H9 (cell line): ENCODE measurements at regions not wholly inside any gene's neighbourhood (a gene's known extent, or its start where the extent isn't known, plus 50 kb on each side); places are given as distances from the start of the nearest gene placed in this dataset.

Experiments
- DNase-seq: peaks from one replicate; pipeline ENCODE4 v3.0.0-alpha.2; 2017
- H2AFZ ChIP-seq: one replicate; pipeline ENCODE4 v1.6.1; 2013; ENCODE audit warnings: mild to moderate bottlenecking, low read length, control low read depth, moderate library complexity
- H2AK5ac ChIP-seq: 2 replicates; pipeline ENCODE4 v1.6.1; 2013; ENCODE audit warnings: low read length, control low read depth, mixed read lengths; ENCODE audit not compliant: insufficient read length
- H2BK120ac ChIP-seq: one replicate; pipeline ENCODE4 v1.6.1; 2013; ENCODE audit warnings: low read depth, mild to moderate bottlenecking, low read length, control low read depth, inconsistent platforms; ENCODE audit not compliant: poor library complexity, severe bottlenecking
- H2BK12ac ChIP-seq: 2 replicates; pipeline ENCODE4 v1.6.1; 2013; ENCODE audit warnings: low read length, control low read depth, mixed read lengths, low read depth; ENCODE audit not compliant: insufficient read length
- H2BK15ac ChIP-seq: 2 replicates; pipeline ENCODE4 v1.6.1; 2013; ENCODE audit warnings: low read depth, low read length, control low read depth
- H2BK20ac ChIP-seq: one replicate; pipeline ENCODE4 v1.6.1; 2013; ENCODE audit warnings: low read depth, mild to moderate bottlenecking, low read length, control low read depth, inconsistent platforms; ENCODE audit not compliant: poor library complexity, severe bottlenecking
- H2BK5ac ChIP-seq: 2 replicates; pipeline ENCODE4 v1.6.1; 2013; ENCODE audit warnings: low read length, control low read depth, mixed read lengths; ENCODE audit not compliant: insufficient read length
- H3K14ac ChIP-seq: 2 replicates; pipeline ENCODE4 v1.6.1; 2013; ENCODE audit warnings: low read length, control low read depth; ENCODE audit not compliant: insufficient read depth
- H3K18ac ChIP-seq: 2 replicates; pipeline ENCODE4 v1.6.1; 2013; ENCODE audit warnings: low read depth, mild to moderate bottlenecking, mixed read lengths, low read length, control low read depth; ENCODE audit not compliant: insufficient read length
- H3K23ac ChIP-seq: 2 replicates; pipeline ENCODE4 v1.6.1; 2013; ENCODE audit warnings: low read length, control low read depth, mixed read lengths, low read depth; ENCODE audit not compliant: insufficient read length
- H3K23me2 ChIP-seq: 2 replicates; pipeline ENCODE4 v1.6.1; 2013; ENCODE audit warnings: low read depth, mild to moderate bottlenecking, mixed read lengths, low read length, control low read depth; ENCODE audit not compliant: insufficient read length, poor library complexity, severe bottlenecking
- H3K27ac ChIP-seq: 2 replicates; pipeline ENCODE4 v1.5.1; 2013; ENCODE audit warnings: low read length, control low read depth, mixed read lengths, low read depth; ENCODE audit not compliant: insufficient read length
- H3K27me3 ChIP-seq: 2 replicates; pipeline ENCODE4 v1.6.1; 2013; ENCODE audit warnings: low read length, control low read depth, inconsistent platforms; ENCODE audit not compliant: insufficient read depth
- H3K4ac ChIP-seq: 2 replicates; pipeline ENCODE4 v1.6.1; 2013; ENCODE audit warnings: low read depth, mild to moderate bottlenecking, control low read depth, inconsistent platforms, low read length, moderate library complexity
- H3K4me1 ChIP-seq: 2 replicates; pipeline ENCODE4 v1.6.1; 2013; ENCODE audit warnings: low read length, control low read depth, inconsistent platforms; ENCODE audit not compliant: insufficient read depth
- H3K4me2 ChIP-seq: 2 replicates; pipeline ENCODE4 v1.6.1; 2013; ENCODE audit warnings: low read length, control low read depth, mixed read lengths; ENCODE audit not compliant: insufficient read length, insufficient read depth
- H3K56ac ChIP-seq: 2 replicates; pipeline ENCODE4 v1.6.1; 2013; ENCODE audit warnings: low read depth, mild to moderate bottlenecking, mixed read lengths, low read length, control low read depth; ENCODE audit not compliant: insufficient read length
- H3K79me1 ChIP-seq: 2 replicates; pipeline ENCODE4 v1.6.1; 2013; ENCODE audit warnings: low read depth, mild to moderate bottlenecking, moderate library complexity, low read length, control low read depth, inconsistent platforms; ENCODE audit not compliant: insufficient read depth, poor library complexity, severe bottlenecking
- H3K79me2 ChIP-seq: 2 replicates; pipeline ENCODE4 v1.6.1; 2013; ENCODE audit warnings: low read length, control low read depth, inconsistent platforms; ENCODE audit not compliant: insufficient read depth
- H3K9ac ChIP-seq: 2 replicates; pipeline ENCODE4 v1.6.1; 2013; ENCODE audit warnings: low read length, control low read depth, mixed read lengths; ENCODE audit not compliant: insufficient read length; ENCODE audit errors: extremely low read depth
- H3K9me3 ChIP-seq: one replicate; pipeline ENCODE4 v1.6.1; 2013; ENCODE audit warnings: low read depth, low read length, inconsistent platforms; ENCODE audit not compliant: control insufficient read depth
- H3T11ph ChIP-seq: one replicate; pipeline ENCODE4 v1.6.1; 2013; ENCODE audit warnings: mild to moderate bottlenecking, low read length, control low read depth, inconsistent platforms
- H4K20me1 ChIP-seq: one replicate; pipeline ENCODE4 v1.6.1; 2013; ENCODE audit not compliant: control insufficient read depth, insufficient read length, insufficient read depth
- H4K5ac ChIP-seq: 2 replicates; pipeline ENCODE4 v1.6.1; 2013; ENCODE audit warnings: low read depth, mild to moderate bottlenecking, mixed read lengths, low read length, control low read depth; ENCODE audit not compliant: insufficient read length
- H4K8ac ChIP-seq: replicated peaks from 2 replicates; pipeline ENCODE4 v1.6.1; 2013; ENCODE audit warnings: low read length, control low read depth, mixed read lengths, low read depth; ENCODE audit not compliant: insufficient read length
- H4K91ac ChIP-seq: 2 replicates; pipeline ENCODE4 v1.6.1; 2013; ENCODE audit warnings: low read depth, mild to moderate bottlenecking, moderate library complexity, mixed read lengths, low read length, control low read depth; ENCODE audit not compliant: insufficient read length
- H3K27ac Mint-ChIP-seq, 3 experiments: 2 replicates in 2 of 3; 3 replicates in 1 of 3; pipeline ENCODE4 v1.8.0; 2020 to 2021; ENCODE audit warnings: mixed read lengths in 3 of 3, mild to moderate bottlenecking in 1 of 3, moderate library complexity in 1 of 3
- H3K27me3 Mint-ChIP-seq: 2 replicates; pipeline ENCODE4 v1.8.0; 2021; ENCODE audit warnings: low read depth, mild to moderate bottlenecking, moderate library complexity, mixed read lengths
- H3K36me3 Mint-ChIP-seq, 3 experiments: 2 replicates in 2 of 3; 3 replicates in 1 of 3; pipeline ENCODE4 v1.8.0; 2020 to 2021; ENCODE audit warnings: low read depth in 3 of 3, mixed read lengths in 3 of 3; ENCODE audit not compliant: insufficient read depth in 1 of 3
- H3K4me1 Mint-ChIP-seq, 2 experiments: 2 replicates each; pipeline ENCODE4 v1.8.0; 2020; ENCODE audit warnings: mixed read lengths in 2 of 2
- H3K4me3 Mint-ChIP-seq, 2 experiments: 2 replicates in 1 of 2; 3 replicates in 1 of 2; pipeline ENCODE4 v1.8.0; 2020 to 2021; ENCODE audit warnings: mild to moderate bottlenecking in 2 of 2, mixed read lengths in 2 of 2, moderate library complexity in 1 of 2
- H3K9me3 Mint-ChIP-seq, 2 experiments: 2 replicates in 1 of 2; 3 replicates in 1 of 2; pipeline ENCODE4 v1.8.0; 2020; ENCODE audit warnings: mild to moderate bottlenecking in 2 of 2, mixed read lengths in 2 of 2, moderate library complexity in 1 of 2
- CTCF ChIP-seq: fragments of 200-600 bp; sonication (generic); conservative IDR thresholded peaks from 3 replicates; pipeline ENCODE4 v1.8.0; 2021; ENCODE audit warnings: antibody characterized with exemption, mild to moderate bottlenecking
- WGBS: extraction: QIAGEN DNeasy Blood & Tissue Kit; methylation state at CpG from one replicate; pipeline ENCODE4 v1.1.7; 2013; ENCODE audit warnings: missing lambda C conversion rate, low lambda C conversion rate, mixed read lengths; ENCODE audit not compliant: insufficient read length; ENCODE audit errors: extremely low coverage; 5-methylcytosine and 5-hydroxymethylcytosine counted together

- H3K4ac ChIP-seq: no peak overlapping the region
- H2BK120ac ChIP-seq: no peak overlapping the region
- H2AK5ac ChIP-seq: no peak overlapping the region
- no peaks in the 10 kb centered on the region for H4K20me1 ChIP-seq
- H2BK15ac ChIP-seq: no peak overlapping the region
- H3K18ac ChIP-seq: no peak overlapping the region
- TF ChIP-seq CTCF: no peak
- H4K5ac ChIP-seq: no peak overlapping the region
- peaks cover 41 to 61% of the 10 kb centered on the region in 2 experiments for H3K9me3 Mint-ChIP-seq
- no peak overlapping the region for H3K23ac ChIP-seq
- no peaks in the 10 kb centered on the region for H3K27me3 Mint-ChIP-seq
- H3K14ac ChIP-seq: no peak overlapping the region
- H3K9ac ChIP-seq: no peak overlapping the region
- no peaks in the 10 kb centered on the region; a peak in 1 of 7 replicates for H3K36me3 Mint-ChIP-seq
- DNase-seq: no peak
- no peak overlapping the region for H2BK5ac ChIP-seq
- H2AFZ ChIP-seq: no peak overlapping the region
- H3K27me3 ChIP-seq: no peaks in the 10 kb centered on the region
- H3K79me2 ChIP-seq: no peaks in the 10 kb centered on the region
- no peak overlapping the region for H3K4me3 Mint-ChIP-seq
- no peaks in the 10 kb centered on the region for H3K23me2 ChIP-seq
- no peak overlapping the region for H4K8ac ChIP-seq
- no peak overlapping the region for H3K27ac Mint-ChIP-seq
- no peak overlapping the region for H3K56ac ChIP-seq
- H3K27ac ChIP-seq: no peak overlapping the region
- H3K4me2 ChIP-seq: no peak overlapping the region
- H3K4me1 ChIP-seq: no peaks in the 10 kb centered on the region; the same call in 1 of the 2 replicates
- no peaks in the 10 kb centered on the region for H3K9me3 ChIP-seq
- no peak overlapping the region for H3T11ph ChIP-seq
- WGBS: no CpG with 5 or more reads among the region's 2 CpGs
- peaks cover 6 to 7% of the 10 kb centered on the region in 2 experiments for H3K4me1 Mint-ChIP-seq
- H2BK20ac ChIP-seq: no peak overlapping the region
- H4K91ac ChIP-seq: no peak overlapping the region
- no peak overlapping the region for H2BK12ac ChIP-seq
- H3K79me1 ChIP-seq: no peaks in the 10 kb centered on the region
Measured at GRCh38 chr21:25175938-25176337, 431.3 kb downstream of the MRPL39 start.
